ENCODE measurements at regions not wholly inside any gene's neighbourhood (a gene's known extent, or its start where the extent isn't known, plus 50 kb on each side); places are given as distances from the start of the nearest gene placed in this dataset.

- intact Hi-C loops (cut with DNase I) = no loop called here
- no peak for DNase-seq
- ATAC-seq (ENCODE audit: low FRiP score) = no peak
- no peak overlapping the region for H3K4me3 ChIP-seq (ENCODE audit: low read length in 2 of 2)
- H3K27me3 ChIP-seq (ENCODE audit: control insufficient read depth in 1 of 2, insufficient read depth in 2 of 2, low read length in 1 of 2) = peaks cover 0 to 6% of the 10 kb centered on the region in 2 donors
- peaks cover 1% of the 10 kb centered on the region for H3K9me3 ChIP-seq (ENCODE audit: control insufficient read depth, low read length)
- H3K36me3 ChIP-seq (ENCODE audit: control insufficient read depth in 1 of 2, insufficient read depth in 2 of 2, low read length in 1 of 2) = no peaks in the 10 kb centered on the region
- H3K27ac ChIP-seq (ENCODE audit: low read depth in 1 of 2, low read length in 2 of 2) = no peak overlapping the region
- H3K4me1 ChIP-seq (ENCODE audit: control insufficient read depth in 1 of 2, insufficient read depth in 2 of 2, low read length in 2 of 2) = no peaks in the 10 kb centered on the region
- WGBS, 2 donors = 47 to 57% methylated on average over 1 of the region's 1 CpG
These were observed 99.1 kb upstream of the PRDM1 start for GRCh38 chr6:105986998-105987397.

- H3K9me3 ChIP-seq (ENCODE audit: control insufficient read depth, low read length) = peaks cover 1% of the 10 kb centered on the region
- no peak overlapping the region for H3K27ac ChIP-seq (ENCODE audit: low read depth in 1 of 2, low read length in 2 of 2)
- peaks cover 0 to 6% of the 10 kb centered on the region in 2 donors for H3K27me3 ChIP-seq (ENCODE audit: control insufficient read depth in 1 of 2, insufficient read depth in 2 of 2, low read length in 1 of 2)
- no peaks in the 10 kb centered on the region for H3K4me1 ChIP-seq (ENCODE audit: control insufficient read depth in 1 of 2, insufficient read depth in 2 of 2, low read length in 2 of 2)
- intact Hi-C loops (cut with DNase I) = no loop called here
- H3K4me3 ChIP-seq (ENCODE audit: low read length in 2 of 2) = no peak overlapping the region
- WGBS, 2 donors = 8 to 13% methylated on average over 48 of the region's 48 CpGs
- DNase-seq = peak in 1 of 2 donors; percentile 50
- no peaks in the 10 kb centered on the region for H3K36me3 ChIP-seq (ENCODE audit: control insufficient read depth in 1 of 2, insufficient read depth in 2 of 2, low read length in 1 of 2)
- peak; percentile 58 for ATAC-seq (ENCODE audit: low FRiP score)
These were observed 100.1 kb upstream of the PRDM1 start for GRCh38 chr6:105985816-105986632.

GRCh38 chr6:105985098-105985815, 100.9 kb upstream of the PRDM1 start:
- Histone ChIP-seq H3K36me3 (ENCODE audit: control insufficient read depth in 1 of 2, insufficient read depth in 2 of 2, low read length in 1 of 2) (no peaks in the 10 kb centered on the region), H3K9me3 (ENCODE audit: control insufficient read depth, low read length) (peaks cover 1% of the 10 kb centered on the region), H3K27ac (ENCODE audit: low read depth in 1 of 2, low read length in 2 of 2) (no peak overlapping the region), H3K27me3 (ENCODE audit: control insufficient read depth in 1 of 2, insufficient read depth in 2 of 2, low read length in 1 of 2) (peaks cover 0 to 6% of the 10 kb centered on the region in 2 donors), H3K4me3 (ENCODE audit: low read length in 2 of 2) (no peak overlapping the region), H3K4me1 (ENCODE audit: control insufficient read depth in 1 of 2, insufficient read depth in 2 of 2, low read length in 2 of 2) (no peaks in the 10 kb centered on the region)
- ATAC-seq (ENCODE audit: low FRiP score) (no peak), DNase-seq (no peak)
- intact Hi-C loops (cut with DNase I) = no loop called here
- WGBS, 2 donors = 42 to 51% methylated on average over 5 of the region's 5 CpGs

GRCh38 chr6:105983763-105984162, 102.4 kb upstream of the PRDM1 start:
- Histone ChIP-seq H3K4me1 (ENCODE audit: control insufficient read depth in 1 of 2, insufficient read depth in 2 of 2, low read length in 2 of 2) (no peaks in the 10 kb centered on the region), H3K4me3 (ENCODE audit: low read length in 2 of 2) (no peak overlapping the region), H3K9me3 (ENCODE audit: control insufficient read depth, low read length) (peaks cover 1% of the 10 kb centered on the region), H3K27me3 (ENCODE audit: control insufficient read depth in 1 of 2, insufficient read depth in 2 of 2, low read length in 1 of 2) (peaks cover 0 to 3% of the 10 kb centered on the region in 2 donors), H3K36me3 (ENCODE audit: control insufficient read depth in 1 of 2, insufficient read depth in 2 of 2, low read length in 1 of 2) (no peaks in the 10 kb centered on the region), H3K27ac (ENCODE audit: low read depth in 1 of 2, low read length in 2 of 2) (no peak overlapping the region)
- no peak for DNase-seq
- ATAC-seq (ENCODE audit: low FRiP score) = no peak
- intact Hi-C loops (cut with DNase I) = no loop called here

GRCh38 chr6:105982761-105983540, 103.2 kb upstream of the PRDM1 start:
- DNase-seq (no peak), ATAC-seq (ENCODE audit: low FRiP score) (no peak)
- intact Hi-C loops (cut with DNase I) = no loop called here
- Histone ChIP-seq H3K9me3 (ENCODE audit: control insufficient read depth, low read length) (peaks cover 1% of the 10 kb centered on the region), H3K36me3 (ENCODE audit: control insufficient read depth in 1 of 2, insufficient read depth in 2 of 2, low read length in 1 of 2) (no peaks in the 10 kb centered on the region), H3K4me3 (ENCODE audit: low read length in 2 of 2) (no peak overlapping the region), H3K27ac (ENCODE audit: low read depth in 1 of 2, low read length in 2 of 2) (no peak overlapping the region), H3K27me3 (ENCODE audit: control insufficient read depth in 1 of 2, insufficient read depth in 2 of 2, low read length in 1 of 2) (peaks cover 0 to 3% of the 10 kb centered on the region in 2 donors), H3K4me1 (ENCODE audit: control insufficient read depth in 1 of 2, insufficient read depth in 2 of 2, low read length in 2 of 2) (no peaks in the 10 kb centered on the region)
- 58 to 71% methylated on average over 2 of the region's 2 CpGs for WGBS, 2 donors

GRCh38 chr6:105981888-105982358, 104.2 kb upstream of the PRDM1 start:
- H3K4me1 ChIP-seq (ENCODE audit: control insufficient read depth in 1 of 2, insufficient read depth in 2 of 2, low read length in 2 of 2) = no peaks in the 10 kb centered on the region
- no peak overlapping the region for H3K4me3 ChIP-seq (ENCODE audit: low read length in 2 of 2)
- peaks cover 0 to 3% of the 10 kb centered on the region in 2 donors for H3K27me3 ChIP-seq (ENCODE audit: control insufficient read depth in 1 of 2, insufficient read depth in 2 of 2, low read length in 1 of 2)
- DNase-seq (no peak), ATAC-seq (ENCODE audit: low FRiP score) (no peak)
- H3K36me3 ChIP-seq (ENCODE audit: control insufficient read depth in 1 of 2, insufficient read depth in 2 of 2, low read length in 1 of 2) = no peaks in the 10 kb centered on the region
- WGBS, 2 donors = 38 to 52% methylated on average over 15 of the region's 15 CpGs
- H3K27ac ChIP-seq (ENCODE audit: low read depth in 1 of 2, low read length in 2 of 2) = no peak overlapping the region
- intact Hi-C loops (cut with DNase I) = no loop called here
- H3K9me3 ChIP-seq (ENCODE audit: control insufficient read depth, low read length) = peaks cover 3% of the 10 kb centered on the region

- ATAC-seq (ENCODE audit: low FRiP score) = no peak
- peak; percentile 62 to 76 for DNase-seq
- H3K27me3 ChIP-seq (ENCODE audit: control insufficient read depth in 1 of 2, insufficient read depth in 2 of 2, low read length in 1 of 2) = peaks cover 0 to 3% of the 10 kb centered on the region in 2 donors
- peaks cover 3% of the 10 kb centered on the region for H3K9me3 ChIP-seq (ENCODE audit: control insufficient read depth, low read length)
- H3K27ac ChIP-seq (ENCODE audit: low read depth in 1 of 2, low read length in 2 of 2) = no peak overlapping the region
- intact Hi-C loops (cut with DNase I) = no loop called here
- no peak overlapping the region for H3K4me3 ChIP-seq (ENCODE audit: low read length in 2 of 2)
- 6 to 8% methylated on average over 62 of the region's 62 CpGs for WGBS, 2 donors
- H3K4me1 ChIP-seq (ENCODE audit: control insufficient read depth in 1 of 2, insufficient read depth in 2 of 2, low read length in 2 of 2) = no peaks in the 10 kb centered on the region
- no peaks in the 10 kb centered on the region for H3K36me3 ChIP-seq (ENCODE audit: control insufficient read depth in 1 of 2, insufficient read depth in 2 of 2, low read length in 1 of 2)
These were observed 104.9 kb upstream of the PRDM1 start for GRCh38 chr6:105981002-105981887.

GRCh38 chr6:105978974-105979373, 107.2 kb upstream of the PRDM1 start:
- Histone ChIP-seq H3K4me3 (ENCODE audit: low read length in 2 of 2) (no peak overlapping the region), H3K4me1 (ENCODE audit: control insufficient read depth in 1 of 2, insufficient read depth in 2 of 2, low read length in 2 of 2) (no peaks in the 10 kb centered on the region), H3K27me3 (ENCODE audit: control insufficient read depth in 1 of 2, insufficient read depth in 2 of 2, low read length in 1 of 2) (no peaks in the 10 kb centered on the region), H3K27ac (ENCODE audit: low read depth in 1 of 2, low read length in 2 of 2) (no peak overlapping the region), H3K9me3 (ENCODE audit: control insufficient read depth, low read length) (peaks cover 1% of the 10 kb centered on the region), H3K36me3 (ENCODE audit: control insufficient read depth in 1 of 2, insufficient read depth in 2 of 2, low read length in 1 of 2) (no peaks in the 10 kb centered on the region)
- intact Hi-C loops (cut with DNase I) = no loop called here
- WGBS, 2 donors = 86 to 95% methylated on average over 2 of the region's 2 CpGs
- ATAC-seq (ENCODE audit: low FRiP score) (no peak), DNase-seq (no peak)

Measured in aorta (tissue), 5 donors.